Ascending aorta (tissue), 2 donors: ENCODE measurements at regions not wholly inside any gene's neighbourhood (a gene's known extent, or its start where the extent isn't known, plus 50 kb on each side); places are given as distances from the start of the nearest gene placed in this dataset.

Experiments used
- DNase-seq, 2 donors: peaks; one replicate each; pipeline ENCODE4 v3.0.0-alpha.2; 2019; ENCODE audit warnings: low spot score in 2 of 2
- H3K27ac ChIP-seq, 2 donors: fragments of 200-600 bp; sonication (generic); one replicate each; pipeline ENCODE4 v1.5.1; 2016 to 2017; ENCODE audit warnings: mild to moderate bottlenecking in 1 of 2
- H3K27me3 ChIP-seq: fragments of 200-600 bp; sonication (generic); one replicate; pipeline ENCODE4 v1.5.1; 2017
- H3K36me3 ChIP-seq, 2 donors: fragments of 200-600 bp; sonication (generic); one replicate each; pipeline ENCODE4 v1.5.1; 2016
- H3K4me1 ChIP-seq, 2 donors: fragments of 200-600 bp; sonication (generic); one replicate each; pipeline ENCODE4 v1.5.1; 2016 to 2017; ENCODE audit warnings: mild to moderate bottlenecking in 1 of 2
- H3K4me3 ChIP-seq, 2 donors: fragments of 200-600 bp; sonication (generic); one replicate each; pipeline ENCODE4 v1.5.1; 2016 to 2017; ENCODE audit warnings: mild to moderate bottlenecking in 1 of 2
- H3K9me3 ChIP-seq, 2 donors: fragments of 200-600 bp; sonication (generic); one replicate each; pipeline ENCODE4 v1.5.1; 2016
- CTCF ChIP-seq, 3 experiments: fragments of 200-600 bp in 2 of 3; fragments of 450-650 bp in 1 of 3; sonication (generic) in 2 of 3; IDR thresholded peaks; one replicate each; pipeline ENCODE4 v1.5.1; 2016 to 2019; ENCODE audit warnings: antibody characterized with exemption in 3 of 3, mild to moderate bottlenecking in 1 of 3, moderate library complexity in 1 of 3
- intact Hi-C: fragments of 100-400 bp; cut with DNase I; formaldehyde crosslinking; loops from one replicate; pipeline ENCODE4 v1.15.1; 2023

GRCh38 chr2:58416696-58417095, 175.6 kb upstream of the FANCL start:
- intact Hi-C loops, result no loop called here
- TF ChIP-seq CTCF (IDR thresholded peaks at IDR 0.05), result no peak
- no peaks in the 10 kb centered on the region for H3K9me3 ChIP-seq

GRCh38 chr2:58414506-58414905, 173.4 kb upstream of the FANCL start:
- intact Hi-C loops, result no loop called here
- no peak overlapping the region for H3K27ac ChIP-seq
- no peaks in the 10 kb centered on the region for H3K27me3 ChIP-seq
- no peaks in the 10 kb centered on the region for H3K36me3 ChIP-seq
- no peak overlapping the region for H3K4me3 ChIP-seq
- H3K4me1 ChIP-seq, result no peaks in the 10 kb centered on the region
- TF ChIP-seq CTCF (IDR thresholded peaks at IDR 0.05), result no peak
- no peak for DNase-seq
- no peaks in the 10 kb centered on the region for H3K9me3 ChIP-seq

More at GRCh38 chr2:58416696-58417095, 175.6 kb upstream of the FANCL start:
- Histone ChIP-seq H3K4me1 (no peaks in the 10 kb centered on the region), H3K4me3 (no peak overlapping the region), H3K27me3 (no peaks in the 10 kb centered on the region), H3K27ac (no peak overlapping the region), H3K36me3 (no peaks in the 10 kb centered on the region)
- DNase-seq, result no peak

- TF ChIP-seq CTCF (IDR thresholded peaks at IDR 0.05), result no peak
- H3K27ac ChIP-seq, result no peak overlapping the region
- H3K4me1 ChIP-seq, result no peaks in the 10 kb centered on the region
- H3K9me3 ChIP-seq, result no peaks in the 10 kb centered on the region
- H3K27me3 ChIP-seq, result no peaks in the 10 kb centered on the region
- no peak overlapping the region for H3K4me3 ChIP-seq
- intact Hi-C loops, result no loop called here
- no peak for DNase-seq
- H3K36me3 ChIP-seq, result no peaks in the 10 kb centered on the region
These were observed 169.4 kb upstream of the FANCL start for GRCh38 chr2:58410549-58410948.

- intact Hi-C loops, result no loop called here
- Histone ChIP-seq H3K9me3 (no peaks in the 10 kb centered on the region), H3K27ac (no peak overlapping the region), H3K4me1 (no peaks in the 10 kb centered on the region), H3K4me3 (no peak overlapping the region), H3K36me3 (no peaks in the 10 kb centered on the region), H3K27me3 (no peaks in the 10 kb centered on the region)
- TF ChIP-seq CTCF (IDR thresholded peaks at IDR 0.05), result no peak
- DNase-seq, result no peak
These were observed 166.4 kb upstream of the FANCL start for GRCh38 chr2:58407487-58407886.

GRCh38 chr2:58405341-58405740, 164.2 kb upstream of the FANCL start:
- no peaks in the 10 kb centered on the region for H3K4me1 ChIP-seq
- DNase-seq, result no peak
- H3K9me3 ChIP-seq, result no peaks in the 10 kb centered on the region
- no peaks in the 10 kb centered on the region for H3K36me3 ChIP-seq
- H3K27me3 ChIP-seq, result no peaks in the 10 kb centered on the region
- intact Hi-C loops, result no loop called here
- H3K27ac ChIP-seq, result no peak overlapping the region
- no peak overlapping the region for H3K4me3 ChIP-seq
- TF ChIP-seq CTCF (IDR thresholded peaks at IDR 0.05), result no peak

GRCh38 chr2:58401936-58402335, 160.8 kb upstream of the FANCL start:
- Histone ChIP-seq H3K27ac (no peak overlapping the region), H3K27me3 (no peaks in the 10 kb centered on the region), H3K9me3 (no peaks in the 10 kb centered on the region), H3K36me3 (no peaks in the 10 kb centered on the region), H3K4me3 (no peak overlapping the region), H3K4me1 (no peaks in the 10 kb centered on the region)
- TF ChIP-seq CTCF (IDR thresholded peaks at IDR 0.05), result no peak
- DNase-seq, result no peak
- intact Hi-C loops, result no loop called here
